NCI-H187 (cell line): ENCODE measurements at regions not wholly inside any gene's neighbourhood (a gene's known extent, or its start where the extent isn't known, plus 50 kb on each side); places are given as distances from the start of the nearest gene placed in this dataset.

Experiments used
- DNase-seq, 2 experiments: peaks; one replicate each; lab custom pipeline; 2025; lab: John Stamatoyannopoulos, UW

GRCh38 chr18:67586101-67586500, 69.6 kb upstream of the DSEL start:
- no peak for DNase-seq

GRCh38 chr18:67583621-67584020, 67.1 kb upstream of the DSEL start:
- DNase-seq, result no peak

- DNase-seq, result no peak
These were observed 66.0 kb upstream of the DSEL start for GRCh38 chr18:67582488-67582887.

- DNase-seq, result no peak
These were observed 64.7 kb upstream of the DSEL start for GRCh38 chr18:67581178-67581577.

GRCh38 chr18:67577386-67577785, 60.9 kb upstream of the DSEL start:
- DNase-seq, result no peak

GRCh38 chr18:67574749-67575148, 58.2 kb upstream of the DSEL start:
- no peak for DNase-seq

GRCh38 chr18:67568166-67568565, 51.6 kb upstream of the DSEL start:
- no peak for DNase-seq
